Mucosa of gallbladder (tissue), 1 donor: ENCODE measurements at regions not wholly inside any gene's neighbourhood (a gene's known extent, or its start where the extent isn't known, plus 50 kb on each side); places are given as distances from the start of the nearest gene placed in this dataset.

Experiments
- DNase-seq: peaks from one replicate; pipeline ENCODE4 v3.0.0-alpha.2; 2020; ENCODE audit warnings: low spot score
- donor health status: DM: no; HTN: no; CAD: no.

- no peak for DNase-seq
Measured at GRCh38 chr15:100703032-100703578, 100.7 kb downstream of the ASB7 start.

GRCh38 chr15:100703671-100704070, 101.3 kb downstream of the ASB7 start:
- no peak for DNase-seq

- DNase-seq: no peak
Measured at GRCh38 chr15:100704281-100705055, 102.1 kb downstream of the ASB7 start.

- no peak for DNase-seq
Measured at GRCh38 chr15:100705065-100705464, 102.7 kb downstream of the ASB7 start.

GRCh38 chr15:100705841-100706240, 103.5 kb downstream of the ASB7 start:
- no peak for DNase-seq

GRCh38 chr15:100707229-100707628, 104.8 kb downstream of the ASB7 start:
- no peak for DNase-seq

- DNase-seq: no peak
Measured at GRCh38 chr15:100708916-100709315, 106.5 kb downstream of the ASB7 start.

- no peak for DNase-seq
Measured at GRCh38 chr15:100710222-100710621, 107.8 kb downstream of the ASB7 start.

- no peak for DNase-seq
Measured at GRCh38 chr15:100710744-100711515, 108.5 kb downstream of the ASB7 start.

GRCh38 chr15:100711516-100712021, 109.2 kb downstream of the ASB7 start:
- DNase-seq: no peak

GRCh38 chr15:100712226-100712625, 109.8 kb downstream of the ASB7 start:
- DNase-seq: peak; percentile 73

- DNase-seq: peak; percentile 90
Measured at GRCh38 chr15:100713163-100713867, 110.9 kb downstream of the ASB7 start.

GRCh38 chr15:100714034-100714748, 111.8 kb downstream of the ASB7 start:
- no peak for DNase-seq

GRCh38 chr15:100714749-100715342, 112.5 kb downstream of the ASB7 start:
- DNase-seq: no peak

GRCh38 chr15:100715571-100716455, 113.4 kb downstream of the ASB7 start:
- DNase-seq: peak; percentile 91

GRCh38 chr15:100716456-100717085, 114.2 kb downstream of the ASB7 start:
- DNase-seq: no peak

GRCh38 chr15:100717596-100717995, 115.2 kb downstream of the ASB7 start:
- DNase-seq: no peak

GRCh38 chr15:100718075-100718980, 115.9 kb downstream of the ASB7 start:
- peak; percentile 9 for DNase-seq
